ENCODE measurements at regions not wholly inside any gene's neighbourhood (a gene's known extent, or its start where the extent isn't known, plus 50 kb on each side); places are given as distances from the start of the nearest gene placed in this dataset.

- Histone ChIP-seq H3K4me3 (ENCODE audit: extremely low read depth, insufficient read depth, low read length, poor library complexity, severe bottlenecking) (no peak overlapping the region), H3K9me3 (ENCODE audit: control insufficient read depth, low read length) (no peaks in the 10 kb centered on the region), H3K4me1 (ENCODE audit: control insufficient read depth, insufficient read depth, low read length, poor library complexity, severe bottlenecking) (no peaks in the 10 kb centered on the region), H3K36me3 (ENCODE audit: control insufficient read depth, insufficient read depth, low read length) (no peaks in the 10 kb centered on the region), H3K27ac (ENCODE audit: low read depth, low read length, severe bottlenecking) (no peak overlapping the region)
- WGBS, 2 experiments (ENCODE audit: insufficient coverage in 2 of 2), result 100% methylated on average over 1 of the region's 2 CpGs
Measured at GRCh38 chr3:74332165-74332564, 282.3 kb downstream of the CNTN3 start.

GRCh38 chr3:74331711-74332110 lies 282.7 kb downstream of the CNTN3 start:
- H3K27ac ChIP-seq (ENCODE audit: low read depth, low read length, severe bottlenecking), result no peak overlapping the region
- no peaks in the 10 kb centered on the region for H3K9me3 ChIP-seq (ENCODE audit: control insufficient read depth, low read length)
- H3K4me3 ChIP-seq (ENCODE audit: extremely low read depth, insufficient read depth, low read length, poor library complexity, severe bottlenecking), result no peak overlapping the region
- no peaks in the 10 kb centered on the region for H3K36me3 ChIP-seq (ENCODE audit: control insufficient read depth, insufficient read depth, low read length)
- WGBS, 2 experiments (ENCODE audit: insufficient coverage in 2 of 2), result 83 to 100% methylated on average over 1 to 2 of the region's 2 CpGs
- H3K4me1 ChIP-seq (ENCODE audit: control insufficient read depth, insufficient read depth, low read length, poor library complexity, severe bottlenecking), result no peaks in the 10 kb centered on the region

GRCh38 chr3:74329096-74329495 lies 285.4 kb downstream of the CNTN3 start:
- Histone ChIP-seq H3K4me1 (ENCODE audit: control insufficient read depth, insufficient read depth, low read length, poor library complexity, severe bottlenecking) (no peaks in the 10 kb centered on the region), H3K4me3 (ENCODE audit: extremely low read depth, insufficient read depth, low read length, poor library complexity, severe bottlenecking) (no peak overlapping the region), H3K9me3 (ENCODE audit: control insufficient read depth, low read length) (no peaks in the 10 kb centered on the region), H3K27ac (ENCODE audit: low read depth, low read length, severe bottlenecking) (no peak overlapping the region), H3K36me3 (ENCODE audit: control insufficient read depth, insufficient read depth, low read length) (no peaks in the 10 kb centered on the region)

- H3K36me3 ChIP-seq (ENCODE audit: control insufficient read depth, insufficient read depth, low read length), result no peaks in the 10 kb centered on the region
- no peak overlapping the region for H3K27ac ChIP-seq (ENCODE audit: low read depth, low read length, severe bottlenecking)
- H3K4me1 ChIP-seq (ENCODE audit: control insufficient read depth, insufficient read depth, low read length, poor library complexity, severe bottlenecking), result no peaks in the 10 kb centered on the region
- WGBS, 2 experiments (ENCODE audit: insufficient coverage in 2 of 2), result 93% methylated on average over 2 of the region's 2 CpGs; no CpG with 5 or more reads in 1 of the 2 experiments
- H3K9me3 ChIP-seq (ENCODE audit: control insufficient read depth, low read length), result no peaks in the 10 kb centered on the region
- no peak overlapping the region for H3K4me3 ChIP-seq (ENCODE audit: extremely low read depth, insufficient read depth, low read length, poor library complexity, severe bottlenecking)
Measured at GRCh38 chr3:74328435-74328834, 286.0 kb downstream of the CNTN3 start.

GRCh38 chr3:74315291-74315690 lies 299.2 kb downstream of the CNTN3 start:
- no peaks in the 10 kb centered on the region for H3K9me3 ChIP-seq (ENCODE audit: control insufficient read depth, low read length)
- H3K4me1 ChIP-seq (ENCODE audit: control insufficient read depth, insufficient read depth, low read length, poor library complexity, severe bottlenecking), result no peaks in the 10 kb centered on the region
- H3K27ac ChIP-seq (ENCODE audit: low read depth, low read length, severe bottlenecking), result no peak overlapping the region
- 67 to 83% methylated on average over 1 of the region's 3 CpGs for WGBS, 2 experiments (ENCODE audit: insufficient coverage in 2 of 2)
- no peak overlapping the region for H3K4me3 ChIP-seq (ENCODE audit: extremely low read depth, insufficient read depth, low read length, poor library complexity, severe bottlenecking)
- H3K36me3 ChIP-seq (ENCODE audit: control insufficient read depth, insufficient read depth, low read length), result no peaks in the 10 kb centered on the region

GRCh38 chr3:74314696-74315095 lies 299.8 kb downstream of the CNTN3 start:
- H3K4me1 ChIP-seq (ENCODE audit: control insufficient read depth, insufficient read depth, low read length, poor library complexity, severe bottlenecking), result no peaks in the 10 kb centered on the region
- no peaks in the 10 kb centered on the region for H3K9me3 ChIP-seq (ENCODE audit: control insufficient read depth, low read length)
- 78 to 91% methylated on average over 1 to 2 of the region's 2 CpGs for WGBS, 2 experiments (ENCODE audit: insufficient coverage in 2 of 2)
- no peak overlapping the region for H3K4me3 ChIP-seq (ENCODE audit: extremely low read depth, insufficient read depth, low read length, poor library complexity, severe bottlenecking)
- no peak overlapping the region for H3K27ac ChIP-seq (ENCODE audit: low read depth, low read length, severe bottlenecking)
- H3K36me3 ChIP-seq (ENCODE audit: control insufficient read depth, insufficient read depth, low read length), result no peaks in the 10 kb centered on the region

- Histone ChIP-seq H3K9me3 (ENCODE audit: control insufficient read depth, low read length) (no peaks in the 10 kb centered on the region), H3K4me3 (ENCODE audit: extremely low read depth, insufficient read depth, low read length, poor library complexity, severe bottlenecking) (no peak overlapping the region), H3K27ac (ENCODE audit: low read depth, low read length, severe bottlenecking) (no peak overlapping the region), H3K36me3 (ENCODE audit: control insufficient read depth, insufficient read depth, low read length) (no peaks in the 10 kb centered on the region), H3K4me1 (ENCODE audit: control insufficient read depth, insufficient read depth, low read length, poor library complexity, severe bottlenecking) (no peaks in the 10 kb centered on the region)
- WGBS, 2 experiments (ENCODE audit: insufficient coverage in 2 of 2), result no CpG with 5 or more reads among the region's 1 CpG
Measured at GRCh38 chr3:74309716-74310115, 304.7 kb downstream of the CNTN3 start.

GRCh38 chr3:74304424-74304823 lies 310.0 kb downstream of the CNTN3 start:
- H3K9me3 ChIP-seq (ENCODE audit: control insufficient read depth, low read length), result no peaks in the 10 kb centered on the region
- WGBS, 2 experiments (ENCODE audit: insufficient coverage in 2 of 2), result no CpG with 5 or more reads among the region's 1 CpG

GRCh38 chr3:74303711-74304110 lies 310.7 kb downstream of the CNTN3 start:
- Histone ChIP-seq H3K36me3 (ENCODE audit: control insufficient read depth, insufficient read depth, low read length) (no peaks in the 10 kb centered on the region), H3K9me3 (ENCODE audit: control insufficient read depth, low read length) (no peaks in the 10 kb centered on the region), H3K4me1 (ENCODE audit: control insufficient read depth, insufficient read depth, low read length, poor library complexity, severe bottlenecking) (no peaks in the 10 kb centered on the region), H3K27ac (ENCODE audit: low read depth, low read length, severe bottlenecking) (no peak overlapping the region), H3K4me3 (ENCODE audit: extremely low read depth, insufficient read depth, low read length, poor library complexity, severe bottlenecking) (no peak overlapping the region)
- no CpG with 5 or more reads among the region's 2 CpGs for WGBS, 2 experiments (ENCODE audit: insufficient coverage in 2 of 2)

More at GRCh38 chr3:74304424-74304823, 310.0 kb downstream of the CNTN3 start:
- Histone ChIP-seq H3K4me1 (ENCODE audit: control insufficient read depth, insufficient read depth, low read length, poor library complexity, severe bottlenecking) (no peaks in the 10 kb centered on the region), H3K36me3 (ENCODE audit: control insufficient read depth, insufficient read depth, low read length) (no peaks in the 10 kb centered on the region), H3K4me3 (ENCODE audit: extremely low read depth, insufficient read depth, low read length, poor library complexity, severe bottlenecking) (no peak overlapping the region), H3K27ac (ENCODE audit: low read depth, low read length, severe bottlenecking) (no peak overlapping the region)

- Histone ChIP-seq H3K36me3 (ENCODE audit: control insufficient read depth, insufficient read depth, low read length) (no peaks in the 10 kb centered on the region), H3K4me3 (ENCODE audit: extremely low read depth, insufficient read depth, low read length, poor library complexity, severe bottlenecking) (no peak overlapping the region), H3K4me1 (ENCODE audit: control insufficient read depth, insufficient read depth, low read length, poor library complexity, severe bottlenecking) (no peaks in the 10 kb centered on the region), H3K27ac (ENCODE audit: low read depth, low read length, severe bottlenecking) (no peak overlapping the region), H3K9me3 (ENCODE audit: control insufficient read depth, low read length) (no peaks in the 10 kb centered on the region)
- WGBS, 2 experiments (ENCODE audit: insufficient coverage in 2 of 2), result 60% methylated on average over 1 of the region's 1 CpG; no CpG with 5 or more reads in 1 of the 2 experiments
Measured at GRCh38 chr3:74302969-74303368, 311.5 kb downstream of the CNTN3 start.

GRCh38 chr3:74302281-74302680 lies 312.2 kb downstream of the CNTN3 start:
- H3K4me1 ChIP-seq (ENCODE audit: control insufficient read depth, insufficient read depth, low read length, poor library complexity, severe bottlenecking), result no peaks in the 10 kb centered on the region
- no peak overlapping the region for H3K4me3 ChIP-seq (ENCODE audit: extremely low read depth, insufficient read depth, low read length, poor library complexity, severe bottlenecking)
- no CpG with 5 or more reads among the region's 1 CpG for WGBS, 2 experiments (ENCODE audit: insufficient coverage in 2 of 2)
- H3K9me3 ChIP-seq (ENCODE audit: control insufficient read depth, low read length), result no peaks in the 10 kb centered on the region
- H3K27ac ChIP-seq (ENCODE audit: low read depth, low read length, severe bottlenecking), result no peak overlapping the region
- no peaks in the 10 kb centered on the region for H3K36me3 ChIP-seq (ENCODE audit: control insufficient read depth, insufficient read depth, low read length)

- Histone ChIP-seq H3K27ac (ENCODE audit: low read depth, low read length, severe bottlenecking) (no peak overlapping the region), H3K36me3 (ENCODE audit: control insufficient read depth, insufficient read depth, low read length) (no peaks in the 10 kb centered on the region), H3K4me3 (ENCODE audit: extremely low read depth, insufficient read depth, low read length, poor library complexity, severe bottlenecking) (no peak overlapping the region), H3K4me1 (ENCODE audit: control insufficient read depth, insufficient read depth, low read length, poor library complexity, severe bottlenecking) (no peaks in the 10 kb centered on the region), H3K9me3 (ENCODE audit: control insufficient read depth, low read length) (no peaks in the 10 kb centered on the region)
Measured at GRCh38 chr3:74301056-74301455, 313.4 kb downstream of the CNTN3 start.
